GM18517 (cell line): ENCODE measurements at regions not wholly inside any gene's neighbourhood (a gene's known extent, or its start where the extent isn't known, plus 50 kb on each side); places are given as distances from the start of the nearest gene placed in this dataset.
"Not testable (repeated sequence)": the region's sequence is repeated elsewhere in the genome, so short reads cannot be mapped to it uniquely, and the experiment has no call there.

Source experiments
- ATAC-seq: cut with Tn5 transposase; IDR thresholded peaks from one replicate; pipeline ENCODE4 v1.9.1; 2021; ENCODE audit warnings: mild to moderate bottlenecking, moderate library complexity; ENCODE audit not compliant: unreplicated experiment

- no peak for ATAC-seq
Observed at GRCh38 chr3:115204475-115204874, 57.4 kb upstream of the ZBTB20 start.

- ATAC-seq: no peak
Observed at GRCh38 chr3:115208066-115208750, 61.1 kb upstream of the ZBTB20 start.

- no peak for ATAC-seq
Observed at GRCh38 chr3:115211810-115212492, 64.9 kb upstream of the ZBTB20 start.

- ATAC-seq: no peak
Observed at GRCh38 chr3:115212615-115213014, 65.5 kb upstream of the ZBTB20 start.

- not testable (repeated sequence) for ATAC-seq
Observed at GRCh38 chr3:115213052-115213451, 66.0 kb upstream of the ZBTB20 start.

- no peak for ATAC-seq
Observed at GRCh38 chr3:115217292-115217677, 70.2 kb upstream of the ZBTB20 start.

- ATAC-seq: peak; percentile 60
Observed at GRCh38 chr3:115217678-115218451, 70.8 kb upstream of the ZBTB20 start.

- ATAC-seq: no peak
Observed at GRCh38 chr3:115218859-115219258, 71.8 kb upstream of the ZBTB20 start.

GRCh38 chr3:115224687-115225086 is 77.6 kb upstream of the ZBTB20 start:
- ATAC-seq: no peak

- ATAC-seq: no peak
Observed at GRCh38 chr3:115226844-115227445, 79.9 kb upstream of the ZBTB20 start.

- no peak for ATAC-seq
Observed at GRCh38 chr3:115227461-115227860, 80.4 kb upstream of the ZBTB20 start.

GRCh38 chr3:115228266-115228665 is 81.2 kb upstream of the ZBTB20 start:
- no peak for ATAC-seq

- no peak for ATAC-seq
Observed at GRCh38 chr3:115232167-115232566, 85.1 kb upstream of the ZBTB20 start.

GRCh38 chr3:115233021-115233420 is 85.9 kb upstream of the ZBTB20 start:
- ATAC-seq: no peak

- ATAC-seq: no peak
Observed at GRCh38 chr3:115236496-115236895, 89.4 kb upstream of the ZBTB20 start.

GRCh38 chr3:115239717-115240116 is 92.6 kb upstream of the ZBTB20 start:
- no peak for ATAC-seq

GRCh38 chr3:115244350-115244749 is 97.3 kb upstream of the ZBTB20 start:
- ATAC-seq: no peak

- no peak for ATAC-seq
Observed at GRCh38 chr3:115245438-115245837, 98.3 kb upstream of the ZBTB20 start.

- no peak for ATAC-seq
Observed at GRCh38 chr3:115245899-115246298, 98.8 kb upstream of the ZBTB20 start.

- ATAC-seq: no peak
Observed at GRCh38 chr3:115246461-115247020, 99.5 kb upstream of the ZBTB20 start.

GRCh38 chr3:115248274-115248673 is 101.2 kb upstream of the ZBTB20 start:
- no peak for ATAC-seq
